Upper lobe of left lung (tissue), 6 donors: ENCODE measurements at regions not wholly inside any gene's neighbourhood (a gene's known extent, or its start where the extent isn't known, plus 50 kb on each side); places are given as distances from the start of the nearest gene placed in this dataset.
A peak's percentile ranks its signal among the peaks of the same experiment; 100 is the strongest.

Source experiments
- ATAC-seq, 2 donors: fragments of 200-7000 bp; cut with Tn5 transposase; one replicate each; pipeline ENCODE4 v1.9.1; 2022; ENCODE audit warnings: mild to moderate bottlenecking in 2 of 2, moderate library complexity in 2 of 2; ENCODE audit not compliant: low FRiP score in 2 of 2
- DNase-seq, 2 donors: peaks; one replicate each; pipeline ENCODE4 v3.0.0-alpha.2; 2019 to 2020
- H3K27ac ChIP-seq, 4 donors: fragments of 200-600 bp; sonication (generic); one replicate each; pipeline ENCODE4 v1.5.1; 2016 to 2019
- H3K27me3 ChIP-seq, 4 donors: fragments of 200-600 bp; sonication (generic); one replicate each; pipeline ENCODE4 v1.5.1; 2017 to 2019
- H3K36me3 ChIP-seq, 4 donors: fragments of 200-600 bp; sonication (generic); one replicate each; pipeline ENCODE4 v1.5.1; 2016 to 2019
- H3K4me1 ChIP-seq, 4 donors: fragments of 200-600 bp; sonication (generic); one replicate each; pipeline ENCODE4 v1.5.1; 2018 to 2019
- H3K4me3 ChIP-seq, 4 donors: fragments of 200-600 bp; sonication (generic); one replicate each; pipeline ENCODE4 v1.5.1; 2017 to 2019; ENCODE audit warnings: mild to moderate bottlenecking in 2 of 4, moderate library complexity in 1 of 4
- H3K9me3 ChIP-seq, 4 donors: fragments of 200-600 bp; sonication (generic); one replicate each; pipeline ENCODE4 v1.5.1; 2018 to 2019
- EP300 ChIP-seq, 4 donors: sonication (generic); formaldehyde crosslinking; IDR thresholded peaks; one replicate each; pipeline ENCODE4 v1.5.1; 2017; ENCODE audit warnings: antibody characterized with exemption in 4 of 4, control low read depth in 2 of 4
- POLR2A ChIP-seq, 4 donors: fragments of 450-650 bp; IDR thresholded peaks; one replicate each; pipeline ENCODE4 v1.5.1; 2016 to 2017; ENCODE audit warnings: antibody characterized with exemption in 4 of 4, mild to moderate bottlenecking in 2 of 4
- POLR2AphosphoS5 ChIP-seq, 2 donors: sonication (generic); formaldehyde crosslinking; IDR thresholded peaks; one replicate each; pipeline ENCODE4 v1.5.1; 2017; ENCODE audit warnings: antibody characterized with exemption in 2 of 2
- WGBS, 2 donors: methylation state at CpG; one replicate each; pipeline ENCODE4 v1.1.5; 2017 to 2018; 5-methylcytosine and 5-hydroxymethylcytosine counted together
- TF ChIP-seq, protein P1 (sequence below), 6 experiments: fragments of 450-650 bp in 4 of 6; fragments of 200-600 bp in 2 of 6; sonication (generic) in 2 of 6; IDR thresholded peaks; one replicate each; pipeline ENCODE4 v1.5.1; 2016 to 2019; ENCODE audit warnings: antibody characterized with exemption in 6 of 6
- donor health status: DM: no; HTN: no; CAD: no; lungs with moderate emphysema.
- donor health status: DM: no; HTN: yes; CAD: no; lungs with severe emphysema.

GRCh38 chr5:109468737-109469420 lies 59.1 kb upstream of the PJA2 start:
- no peaks in the 10 kb centered on the region for H3K9me3 ChIP-seq
- DNase-seq (peak in 1 of 2 donors; percentile 98), ATAC-seq (peak; percentile 93 to 96)
- H3K27me3 ChIP-seq = no peaks in the 10 kb centered on the region
- 30 to 33% methylated on average over 4 of the region's 4 CpGs for WGBS, 2 donors
- H3K36me3 ChIP-seq = no peaks in the 10 kb centered on the region
- H3K4me3 ChIP-seq = no peak overlapping the region
- TF ChIP-seq, protein P1, sequence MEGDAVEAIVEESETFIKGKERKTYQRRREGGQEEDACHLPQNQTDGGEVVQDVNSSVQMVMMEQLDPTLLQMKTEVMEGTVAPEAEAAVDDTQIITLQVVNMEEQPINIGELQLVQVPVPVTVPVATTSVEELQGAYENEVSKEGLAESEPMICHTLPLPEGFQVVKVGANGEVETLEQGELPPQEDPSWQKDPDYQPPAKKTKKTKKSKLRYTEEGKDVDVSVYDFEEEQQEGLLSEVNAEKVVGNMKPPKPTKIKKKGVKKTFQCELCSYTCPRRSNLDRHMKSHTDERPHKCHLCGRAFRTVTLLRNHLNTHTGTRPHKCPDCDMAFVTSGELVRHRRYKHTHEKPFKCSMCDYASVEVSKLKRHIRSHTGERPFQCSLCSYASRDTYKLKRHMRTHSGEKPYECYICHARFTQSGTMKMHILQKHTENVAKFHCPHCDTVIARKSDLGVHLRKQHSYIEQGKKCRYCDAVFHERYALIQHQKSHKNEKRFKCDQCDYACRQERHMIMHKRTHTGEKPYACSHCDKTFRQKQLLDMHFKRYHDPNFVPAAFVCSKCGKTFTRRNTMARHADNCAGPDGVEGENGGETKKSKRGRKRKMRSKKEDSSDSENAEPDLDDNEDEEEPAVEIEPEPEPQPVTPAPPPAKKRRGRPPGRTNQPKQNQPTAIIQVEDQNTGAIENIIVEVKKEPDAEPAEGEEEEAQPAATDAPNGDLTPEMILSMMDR (IDR thresholded peaks at IDR 0.05) = peak; percentile 45 to 80 (median 65)
- TF ChIP-seq POLR2A (IDR thresholded peaks at IDR 0.05) (no peak), POLR2AphosphoS5 (IDR thresholded peaks at IDR 0.05) (peak; percentile 74 to 77), EP300 (IDR thresholded peaks at IDR 0.05) (peak in 1 of 4 donors; percentile 49)
- no peak overlapping the region for H3K27ac ChIP-seq
- peaks cover 3 to 6% (median 5%) of the 10 kb centered on the region in 4 donors for H3K4me1 ChIP-seq

DNA sequence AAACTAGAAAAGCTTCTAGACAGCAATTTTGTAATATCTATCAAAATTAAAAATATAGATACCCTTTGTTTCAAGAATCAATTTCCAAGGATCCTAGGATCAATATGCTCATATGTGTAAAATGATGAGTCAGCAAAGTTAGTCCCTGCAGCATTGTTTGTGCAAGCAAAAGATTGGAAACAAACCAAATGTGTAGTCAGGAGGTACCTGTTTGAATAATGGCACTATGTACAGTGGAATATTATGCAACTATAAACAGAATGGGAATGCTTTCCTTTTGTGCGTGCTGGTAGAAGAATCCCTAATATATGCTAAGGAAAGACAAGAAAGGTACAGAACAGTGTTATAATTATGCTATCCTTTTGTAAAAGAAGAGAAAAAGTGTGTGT lies 58.5 kb upstream of the PJA2 start:
- ATAC-seq = no peak
- DNase-seq = no peak

GRCh38 chr5:109467058-109467457 lies 57.3 kb upstream of the PJA2 start:
- Histone ChIP-seq H3K4me3 (no peak overlapping the region), H3K4me1 (peaks cover 3 to 6% (median 5%) of the 10 kb centered on the region in 4 donors), H3K27me3 (no peaks in the 10 kb centered on the region), H3K36me3 (no peaks in the 10 kb centered on the region), H3K9me3 (no peaks in the 10 kb centered on the region), H3K27ac (no peak overlapping the region)
- no peak for ATAC-seq
- DNase-seq = no peak
- TF ChIP-seq EP300 (IDR thresholded peaks at IDR 0.05) (no peak), POLR2AphosphoS5 (IDR thresholded peaks at IDR 0.05) (no peak), POLR2A (IDR thresholded peaks at IDR 0.05) (no peak)
- TF ChIP-seq, protein P1 (IDR thresholded peaks at IDR 0.05) = no peak
- 82 to 85% methylated on average over 4 of the region's 4 CpGs for WGBS, 2 donors

More for the DNA sequence above, 58.5 kb upstream of the PJA2 start:
- peaks cover 3 to 6% (median 5%) of the 10 kb centered on the region in 4 donors for H3K4me1 ChIP-seq
- H3K27ac ChIP-seq = no peak overlapping the region
- H3K36me3 ChIP-seq = no peaks in the 10 kb centered on the region
- 56 to 67% methylated on average over 1 of the region's 1 CpG for WGBS, 2 donors
- no peak overlapping the region for H3K4me3 ChIP-seq
- H3K9me3 ChIP-seq = no peaks in the 10 kb centered on the region
- H3K27me3 ChIP-seq = no peaks in the 10 kb centered on the region
- TF ChIP-seq EP300 (IDR thresholded peaks at IDR 0.05) (no peak), POLR2A (IDR thresholded peaks at IDR 0.05) (no peak), POLR2AphosphoS5 (IDR thresholded peaks at IDR 0.05) (no peak)
- TF ChIP-seq, protein P1 (IDR thresholded peaks at IDR 0.05) = no peak
